Fibroblast of gingiva (primary cell): ENCODE measurements at regions not wholly inside any gene's neighbourhood (a gene's known extent, or its start where the extent isn't known, plus 50 kb on each side); places are given as distances from the start of the nearest gene placed in this dataset.

Experiments used
- DNase-seq: peaks from one replicate; pipeline ENCODE4 v3.0.0-alpha.2; 2011; ENCODE audit warnings: low read depth

DNA sequence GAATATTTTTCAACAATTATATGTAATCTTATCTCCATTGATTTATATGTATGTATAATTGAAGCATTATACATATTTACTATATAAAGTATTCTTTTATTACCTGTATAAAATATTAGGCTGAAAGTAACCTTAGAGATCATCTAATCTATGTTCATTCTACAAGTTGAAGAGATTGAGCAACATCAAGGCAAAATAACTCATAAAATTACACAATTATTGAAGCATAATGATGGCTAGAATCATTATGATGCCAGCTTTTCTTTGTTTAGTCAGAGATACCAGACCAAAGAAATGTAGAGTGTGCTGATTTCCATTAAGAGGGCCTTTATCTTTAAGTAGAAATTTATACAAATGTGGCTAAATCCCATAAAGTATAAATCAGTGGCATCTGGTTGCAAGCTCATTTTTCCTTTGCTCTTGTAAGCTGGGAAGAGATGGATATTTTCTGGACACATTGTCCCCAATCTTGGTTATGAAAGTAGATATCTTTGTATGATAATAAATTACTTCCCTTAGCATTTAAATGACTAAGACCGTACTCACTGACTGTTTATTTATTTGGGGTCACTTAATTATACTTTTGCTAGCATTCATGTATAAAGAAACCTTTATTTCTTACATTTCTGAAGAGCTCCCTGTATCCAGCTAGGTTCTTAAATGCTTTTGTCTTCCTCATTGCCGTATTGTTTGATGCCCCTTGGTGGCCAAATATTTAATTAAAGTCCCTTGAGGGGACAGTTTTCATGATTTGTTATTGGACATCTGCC is 339.8 kb downstream of the PCDH7 start:
- DNase-seq, result peak; percentile 4

DNA sequence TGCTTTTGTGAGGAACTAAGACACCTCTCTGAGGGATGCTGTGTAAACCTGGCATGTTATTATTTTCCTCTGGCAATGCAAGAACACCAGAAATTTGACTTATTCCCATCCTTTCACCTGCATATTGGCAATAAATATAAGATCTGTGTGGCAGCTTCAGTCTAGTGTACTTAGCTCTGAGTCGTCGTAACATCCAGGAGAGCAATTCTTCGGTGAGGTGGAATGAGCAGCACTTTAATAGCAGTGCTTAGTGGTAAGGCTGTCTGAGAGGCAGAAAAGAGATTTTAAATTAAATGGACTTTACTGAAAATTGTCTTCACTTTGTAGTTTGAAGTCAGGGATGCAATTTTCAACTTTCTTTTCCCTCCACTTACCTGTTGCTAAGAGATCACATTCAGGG is 344.9 kb downstream of the PCDH7 start:
- DNase-seq, result no peak

DNA sequence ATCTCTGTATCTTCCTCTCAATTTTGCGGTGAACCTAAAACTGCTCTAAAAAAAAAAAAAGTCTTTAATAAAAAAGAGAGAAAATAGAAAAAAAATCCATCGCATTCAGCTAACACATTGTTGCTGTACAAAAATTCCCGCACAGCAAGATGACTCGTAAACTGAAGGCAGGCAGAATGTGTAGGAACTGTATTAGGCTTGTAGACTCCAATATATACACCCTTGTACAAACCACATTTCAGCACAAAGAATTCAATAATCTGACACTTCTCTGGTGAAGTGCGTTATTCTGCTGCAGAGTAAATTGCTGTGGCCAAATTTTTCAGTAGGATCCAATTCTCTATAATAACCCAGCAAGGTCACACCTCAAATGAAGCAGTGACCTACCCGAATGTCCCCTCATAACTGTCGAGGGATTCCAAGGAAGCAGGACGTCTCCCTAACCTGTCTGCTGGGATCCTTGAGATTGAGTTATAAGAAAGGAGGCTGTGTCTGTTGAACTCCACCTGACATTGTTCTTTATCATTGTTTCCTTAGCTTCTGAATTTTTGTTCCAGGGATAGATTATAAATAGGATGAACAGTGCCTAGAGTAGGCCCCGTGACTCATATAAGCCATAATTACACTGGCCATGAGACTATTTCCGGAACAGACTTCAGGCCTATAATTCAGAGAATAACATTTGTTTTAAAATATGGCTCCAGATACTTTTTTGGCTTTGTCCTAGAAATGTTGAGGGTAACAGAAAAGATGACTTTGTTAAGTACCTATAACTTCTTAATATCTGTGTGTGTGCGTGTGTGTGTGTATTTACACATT is 348.3 kb downstream of the PCDH7 start:
- DNase-seq, result no peak

DNA sequence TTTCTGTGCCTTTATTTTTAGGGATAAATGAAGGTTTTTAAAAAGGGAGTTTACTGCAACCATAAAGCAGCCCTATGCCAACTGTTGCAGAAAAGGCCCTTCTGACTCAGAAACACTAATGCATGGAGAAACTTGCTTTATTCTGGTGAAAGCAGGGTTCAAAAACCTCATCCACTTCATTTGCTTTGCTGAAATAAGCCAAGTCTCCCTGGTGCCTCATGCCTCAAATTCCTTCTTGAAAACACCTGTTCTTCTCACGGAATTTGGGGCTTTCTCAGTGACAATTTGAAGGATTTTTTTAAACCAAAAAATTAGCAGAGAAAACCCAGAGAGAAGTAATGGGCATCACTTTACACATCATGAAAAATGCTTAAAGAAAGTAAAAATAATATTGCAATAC is 349.0 kb downstream of the PCDH7 start:
- DNase-seq, result no peak

DNA sequence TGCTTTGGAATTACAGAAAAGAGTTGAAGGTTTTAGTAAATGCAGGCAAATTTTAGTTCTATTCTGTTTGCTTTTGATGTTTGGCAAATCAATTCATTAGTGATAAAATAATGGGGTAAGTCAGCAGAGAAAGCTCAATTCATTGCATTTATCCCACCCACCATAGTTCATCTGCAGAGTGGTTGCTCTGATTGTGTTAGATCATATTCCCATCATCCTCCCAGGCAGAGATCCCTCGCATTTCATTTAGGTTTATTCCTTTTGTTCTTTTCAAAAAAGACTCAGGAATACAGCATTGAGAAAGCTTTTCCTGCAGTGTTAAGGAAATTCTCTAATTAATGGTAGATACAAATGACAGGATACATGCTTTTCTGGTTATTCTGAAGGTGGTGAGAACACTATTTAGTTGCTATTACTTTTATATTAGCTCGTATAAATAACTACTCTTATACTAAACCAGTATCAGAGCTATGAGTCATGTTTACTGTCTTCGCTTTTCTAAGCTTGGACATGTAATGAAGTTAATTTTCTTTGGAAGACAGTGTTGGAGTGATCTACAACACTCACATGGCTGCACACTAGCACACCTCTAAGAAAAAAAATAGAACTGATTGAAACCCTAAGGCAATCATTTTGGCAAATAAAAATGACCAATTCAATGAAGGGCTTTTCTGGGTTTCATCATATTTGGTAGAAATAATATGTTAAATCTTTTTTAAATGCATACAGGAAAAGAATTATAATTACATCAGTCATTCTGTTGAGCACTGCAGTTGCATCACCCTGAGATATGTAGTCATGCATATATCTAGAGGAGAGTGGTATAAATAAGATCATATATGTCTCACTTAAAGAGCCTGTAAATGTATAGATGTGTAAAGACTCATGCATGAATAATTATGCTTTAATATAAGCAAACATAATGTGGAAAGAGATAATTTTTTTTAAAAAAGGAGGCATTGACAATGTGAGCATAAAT is 351.6 kb downstream of the PCDH7 start:
- DNase-seq, result no peak

DNA sequence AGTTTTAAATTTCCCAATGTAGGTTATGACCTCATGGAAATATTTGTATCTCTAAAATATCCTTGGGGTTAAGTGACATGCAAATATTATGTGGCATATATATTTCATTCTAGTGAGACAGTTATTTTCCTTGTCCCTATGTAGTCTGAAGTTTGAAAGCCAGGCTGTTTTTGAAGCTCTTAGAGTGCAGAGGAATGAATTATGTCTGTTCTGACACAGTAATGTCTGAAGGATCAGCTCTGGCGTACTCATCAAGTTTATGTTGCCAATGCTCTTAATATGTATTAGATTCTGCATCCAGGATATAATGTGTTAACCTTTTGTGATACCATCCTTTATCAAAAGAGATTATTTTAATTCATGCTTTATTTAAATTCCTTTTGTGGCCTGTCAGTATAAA is 355.8 kb downstream of the PCDH7 start:
- no peak for DNase-seq

DNA sequence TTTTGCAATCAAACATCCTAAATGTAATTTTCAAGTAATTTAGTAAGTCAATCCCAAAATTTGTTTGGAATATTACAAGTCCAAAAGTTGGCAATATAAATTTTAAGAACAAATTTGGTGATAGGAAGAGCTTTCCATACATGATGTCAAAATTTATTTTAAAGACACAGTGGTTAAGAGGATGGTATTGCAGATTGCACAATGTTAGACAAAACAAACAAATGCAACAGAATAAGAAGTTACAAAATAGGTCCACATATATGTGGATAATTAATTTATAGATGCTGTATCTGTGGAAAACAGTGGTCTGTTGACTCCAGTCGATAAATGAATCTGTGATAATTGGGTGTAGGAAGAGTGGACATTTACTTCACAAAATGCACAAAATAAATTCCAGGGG is 358.5 kb downstream of the PCDH7 start:
- DNase-seq, result no peak

DNA sequence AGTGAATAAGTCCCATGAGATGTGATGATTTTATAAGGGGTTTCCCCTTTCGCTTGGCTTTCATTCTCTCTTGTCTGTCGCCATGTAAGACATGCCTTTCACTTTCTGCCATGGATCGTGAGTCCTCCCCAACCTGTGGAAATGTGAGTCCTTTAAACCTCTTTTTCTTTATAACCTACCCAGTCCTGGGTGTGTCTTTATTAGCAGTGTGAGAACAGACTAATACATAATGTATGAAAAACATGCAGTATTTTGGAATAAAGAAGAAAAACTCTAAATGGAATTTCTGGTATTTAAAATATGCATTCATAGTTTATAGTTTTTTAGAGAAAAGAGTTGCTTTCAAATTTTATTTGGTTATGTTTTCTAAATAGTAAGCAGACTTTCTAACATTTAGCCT is 360.7 kb downstream of the PCDH7 start:
- DNase-seq, result no peak

DNA sequence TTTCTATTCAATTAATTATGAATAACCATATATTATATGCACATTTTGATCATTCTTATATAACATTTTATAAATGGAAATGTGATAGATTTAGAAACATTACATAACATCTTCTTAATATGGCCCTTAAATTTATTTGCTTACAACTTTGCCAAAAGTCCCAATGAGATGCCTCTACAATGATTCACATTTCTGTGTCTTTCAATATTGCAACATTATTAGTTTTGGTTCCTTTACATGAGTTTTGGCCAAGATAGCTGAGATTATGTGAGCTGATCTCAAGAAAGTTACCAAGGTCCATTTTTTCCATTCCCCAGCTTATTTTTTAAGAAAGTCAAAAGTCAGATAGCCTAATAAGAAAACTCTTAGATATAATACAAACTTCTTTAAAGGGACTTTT is 361.2 kb downstream of the PCDH7 start:
- DNase-seq, result peak; percentile 57

DNA sequence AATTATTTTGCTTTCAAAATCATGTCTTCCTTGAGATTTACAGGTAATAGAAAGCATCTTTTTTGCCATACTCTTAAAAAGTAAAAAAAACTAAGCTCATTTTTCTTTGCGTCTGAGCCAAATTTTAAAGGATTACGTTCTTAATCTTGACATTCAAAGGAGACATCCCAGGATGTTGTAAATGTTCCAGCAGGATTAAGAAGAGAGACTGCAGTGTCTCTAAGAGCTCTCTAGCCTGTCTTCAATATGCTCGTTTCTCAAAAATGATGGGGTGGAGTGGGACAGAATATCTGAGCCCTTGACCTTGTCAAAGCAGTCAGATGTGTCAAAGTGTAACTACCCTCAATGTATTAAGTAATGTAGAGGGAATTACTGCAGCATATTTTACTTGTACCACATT is 363.3 kb downstream of the PCDH7 start:
- no peak for DNase-seq

DNA sequence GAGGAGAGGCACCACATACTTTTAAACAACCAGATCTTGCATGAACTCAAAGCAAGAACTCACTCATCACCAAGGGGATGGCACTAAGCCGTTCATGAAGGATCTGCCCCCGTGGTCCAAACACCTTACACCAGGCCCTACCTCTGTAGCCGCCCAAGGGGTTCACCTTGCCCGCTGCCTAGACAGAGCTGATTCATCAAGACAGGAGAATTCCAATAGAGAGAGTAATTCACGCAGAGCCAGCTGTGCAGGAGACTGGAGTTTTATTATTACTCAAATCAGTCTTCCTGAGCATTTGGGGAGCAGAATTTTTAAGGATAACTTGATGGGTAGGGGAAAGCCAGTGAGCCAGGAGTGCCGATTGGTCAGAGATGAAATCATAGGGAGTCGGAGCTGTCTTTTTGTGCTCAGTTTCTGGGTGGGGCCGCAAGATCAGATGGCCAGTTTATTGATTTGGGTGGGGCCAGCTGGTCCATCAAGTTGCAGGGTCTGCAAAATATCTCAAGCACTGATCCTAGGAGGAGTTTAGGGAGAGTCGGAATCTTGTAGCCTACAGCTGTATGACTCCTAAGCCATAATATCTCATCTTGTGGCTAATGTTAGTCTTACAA is 364.7 kb downstream of the PCDH7 start:
- DNase-seq, result no peak

DNA sequence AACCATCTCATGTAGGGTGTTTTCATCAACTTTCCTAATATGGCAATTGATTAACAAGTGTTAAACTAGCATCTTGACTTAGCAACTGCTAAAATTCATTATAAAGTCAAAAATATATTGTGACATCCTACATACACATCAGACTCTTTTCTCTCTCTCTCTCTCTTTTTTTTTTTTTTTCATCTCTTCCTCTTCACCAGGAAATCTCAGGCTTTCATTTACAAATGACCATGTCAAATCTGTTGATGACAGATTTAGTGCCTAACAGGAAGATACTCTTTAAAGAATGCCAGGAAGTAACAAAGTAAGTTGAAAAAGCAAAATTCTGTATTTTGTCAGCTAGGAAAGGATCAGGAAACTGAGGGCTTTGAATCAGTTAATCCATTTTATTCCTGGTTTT is 365.5 kb downstream of the PCDH7 start:
- no peak for DNase-seq

DNA sequence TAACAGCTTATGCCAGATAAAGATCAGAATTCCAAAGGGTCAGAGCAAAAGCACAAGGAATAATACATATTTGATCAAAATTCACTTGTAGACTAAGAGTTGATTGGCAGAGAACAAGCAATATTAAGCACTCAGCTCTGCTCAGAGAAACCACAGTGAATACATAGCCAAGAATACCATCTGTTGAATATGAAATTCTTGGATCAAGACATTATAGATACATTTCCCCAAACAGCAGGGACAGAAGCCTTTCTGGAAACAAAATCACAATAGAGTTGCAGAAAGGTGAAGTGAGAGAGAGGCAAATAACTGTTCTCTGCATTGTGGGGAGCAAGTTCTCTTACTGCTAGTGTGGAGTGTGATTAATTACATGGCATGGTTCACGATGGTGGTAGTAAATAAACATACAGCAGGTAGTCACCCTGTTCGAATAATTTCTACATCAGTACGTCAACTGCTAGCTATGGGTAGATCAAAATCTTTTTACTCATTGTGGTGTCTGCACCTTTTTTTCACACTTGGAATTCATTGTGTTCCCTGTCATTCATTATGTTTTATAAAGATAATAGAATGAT is 366.7 kb downstream of the PCDH7 start:
- no peak for DNase-seq

DNA sequence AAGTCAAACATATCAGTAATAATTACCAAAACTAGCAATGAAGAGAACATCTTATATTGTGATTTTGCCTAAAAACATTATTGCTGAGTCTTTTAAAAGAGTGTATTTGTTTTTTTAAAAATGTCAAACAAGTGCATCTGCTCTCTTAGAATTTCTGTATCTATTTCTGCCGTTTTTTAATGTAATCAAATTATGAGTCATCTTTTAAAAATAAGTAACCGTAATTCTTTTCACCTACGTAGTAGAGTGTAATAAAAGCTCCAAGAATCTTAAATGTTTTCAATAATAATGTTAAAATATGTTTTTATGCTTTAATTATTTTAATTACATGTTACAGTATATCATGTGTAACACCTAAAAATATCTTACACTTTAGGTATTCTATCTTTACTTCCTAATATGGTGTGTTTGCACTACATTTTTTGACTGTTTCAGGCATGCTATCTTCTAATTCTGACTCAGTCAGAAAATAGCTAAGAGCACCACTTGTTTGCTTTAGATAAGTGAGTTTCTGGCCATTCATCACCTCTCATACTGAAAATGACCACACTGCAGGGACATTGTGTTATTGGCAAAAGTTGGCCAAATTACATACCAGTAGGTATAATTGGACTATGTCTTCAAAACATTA is 368.5 kb downstream of the PCDH7 start:
- peak; percentile 10 for DNase-seq

DNA sequence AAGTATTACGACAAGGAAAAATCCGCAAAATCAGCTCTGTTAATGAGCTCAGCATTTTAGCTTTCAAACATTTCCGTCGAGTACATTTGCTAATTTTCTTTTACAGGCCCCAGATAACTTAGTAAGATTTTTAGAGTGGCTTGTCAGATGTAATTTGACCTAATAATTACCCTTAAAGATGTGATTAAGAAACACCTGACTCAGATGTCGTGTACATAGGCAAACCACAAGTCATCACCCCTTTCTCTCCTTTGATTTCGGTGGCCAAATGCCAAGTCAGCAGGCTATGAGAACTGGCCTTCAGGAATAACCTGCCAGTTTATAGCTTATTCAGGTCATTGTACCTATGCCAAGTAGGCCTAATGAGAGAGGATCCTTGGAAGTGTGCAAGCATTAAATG is 369.6 kb downstream of the PCDH7 start:
- DNase-seq, result no peak

DNA sequence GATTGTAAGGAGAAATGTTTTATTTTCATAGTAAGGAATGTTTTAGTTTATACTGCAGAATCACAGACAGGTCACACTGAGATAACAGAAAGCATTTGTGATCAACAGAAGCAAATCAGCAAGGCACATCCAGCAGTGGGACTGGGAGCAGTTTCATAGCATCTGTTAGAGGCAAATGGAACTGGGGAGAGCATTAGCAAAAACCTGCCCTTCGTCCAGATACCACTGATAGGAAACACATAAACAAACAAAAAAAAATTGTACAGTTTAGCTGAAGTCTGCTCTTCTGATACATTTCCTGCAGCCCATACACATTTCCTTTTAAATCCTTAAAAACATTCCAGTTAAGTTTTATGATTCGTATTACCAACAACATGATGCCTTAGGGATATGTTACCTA is 374.3 kb downstream of the PCDH7 start:
- DNase-seq, result no peak

DNA sequence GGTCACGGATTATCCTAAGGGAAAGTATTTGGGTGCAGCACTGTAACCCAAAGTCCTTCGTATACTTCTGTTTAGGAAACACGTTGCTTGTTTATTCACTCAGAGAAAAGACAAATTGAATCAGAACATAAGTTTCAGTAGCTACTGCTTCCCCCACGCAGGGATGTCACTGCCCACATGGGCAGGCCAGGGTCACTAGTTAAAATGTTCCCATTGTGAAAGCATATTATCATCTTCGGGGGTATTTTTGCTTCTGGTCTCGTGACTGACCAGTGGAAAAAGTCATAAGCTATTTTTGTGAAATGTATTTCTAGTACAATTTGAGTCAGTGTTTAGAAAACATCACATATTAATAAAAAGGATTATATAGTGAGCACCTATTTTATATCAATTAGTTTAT is 377.8 kb downstream of the PCDH7 start:
- no peak for DNase-seq

DNA sequence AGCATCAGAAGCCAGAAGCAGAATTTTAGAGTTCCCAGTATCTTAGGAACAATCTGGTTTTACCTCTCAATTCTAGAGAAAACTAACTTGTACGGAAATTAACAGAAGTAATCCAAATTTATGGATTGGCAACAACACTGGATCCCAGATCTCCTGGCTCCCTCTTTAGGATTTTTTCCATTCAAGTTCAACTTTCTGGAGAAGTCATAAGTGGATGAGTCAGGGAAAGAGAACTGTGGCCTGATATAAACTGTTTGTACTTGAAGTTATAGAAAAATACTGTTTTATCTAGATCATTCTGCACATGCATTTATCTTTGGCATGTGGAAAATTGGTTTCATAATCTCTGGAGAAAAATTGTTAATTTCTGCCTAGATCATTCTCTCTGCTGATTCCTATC is 380.4 kb downstream of the PCDH7 start:
- no peak for DNase-seq

DNA sequence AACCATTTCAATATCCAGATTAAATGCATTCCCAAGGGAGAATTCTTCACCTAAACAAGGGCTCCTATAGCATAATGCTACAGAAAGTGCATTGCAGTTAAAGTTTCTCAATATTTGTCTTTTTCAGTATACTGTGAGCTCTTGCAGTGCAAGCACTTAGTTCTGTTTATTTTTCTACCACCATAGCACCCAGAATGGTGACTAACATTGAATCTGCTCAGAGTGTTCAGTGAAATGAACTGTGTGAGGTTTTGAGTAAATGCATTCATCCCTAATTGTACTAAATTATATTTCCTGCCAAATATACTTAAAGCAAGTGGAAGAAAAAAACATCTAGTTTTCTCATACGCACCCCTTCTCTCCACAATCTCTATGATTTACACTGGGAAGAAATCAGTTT is 383.9 kb downstream of the PCDH7 start:
- no peak for DNase-seq

DNA sequence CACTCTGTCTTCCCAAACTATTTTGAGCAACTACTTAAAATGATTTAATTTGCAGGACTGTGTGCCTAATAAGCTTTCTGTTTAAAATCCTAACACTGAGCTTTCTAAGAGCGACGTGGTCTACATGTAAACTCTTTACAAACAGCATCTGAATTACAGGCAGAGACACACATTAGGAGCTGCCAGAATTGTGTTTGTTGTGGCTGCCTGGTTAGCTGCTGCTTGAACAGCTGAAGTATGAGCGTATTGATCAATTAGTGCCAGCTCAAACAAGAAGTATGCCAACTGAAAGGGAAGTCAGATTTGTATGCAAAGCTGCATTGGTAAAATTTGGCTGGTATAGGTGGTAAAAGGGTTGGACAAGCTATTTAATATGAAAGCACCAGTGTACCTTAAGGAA is 384.4 kb downstream of the PCDH7 start:
- DNase-seq, result no peak

DNA sequence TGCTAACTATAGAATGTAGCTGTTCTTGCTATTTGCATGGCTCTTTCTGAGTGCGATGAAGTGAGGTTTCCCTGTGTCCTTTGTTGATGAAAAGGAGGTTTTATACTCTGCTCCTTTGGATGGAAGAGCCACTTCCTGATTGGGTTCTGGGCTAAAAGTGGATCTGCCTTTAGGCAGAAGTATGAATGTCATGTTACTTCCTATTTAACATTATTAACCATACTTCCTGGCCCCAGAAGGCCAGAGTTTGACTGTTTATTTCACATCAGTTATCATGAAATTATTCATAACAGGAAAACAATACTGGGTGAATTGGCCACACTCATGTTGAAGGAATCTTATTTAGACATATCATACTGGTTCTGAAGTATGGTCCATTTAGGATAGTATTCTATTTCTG is 386.2 kb downstream of the PCDH7 start:
- no peak for DNase-seq
